B cell (primary cell): ENCODE measurements at regions not wholly inside any gene's neighbourhood (a gene's known extent, or its start where the extent isn't known, plus 50 kb on each side); places are given as distances from the start of the nearest gene placed in this dataset.

Experiments
- ATAC-seq: fragments of 200-7000 bp; cut with Tn5 transposase; one replicate; pipeline ENCODE4 v1.10.0; 2021; ENCODE audit warnings: low read depth, mild to moderate bottlenecking, moderate number of reproducible peaks, moderate library complexity
- CTCF ChIA-PET: fragments of 350-600 bp; sonication (Branson Sonifier 250); formaldehyde crosslinking; loops from one replicate; lab custom pipeline; 2021; ENCODE audit warnings: antibody characterized with exemption, inconsistent platforms; lab: Charles Lee
- POLR2A ChIA-PET: fragments of 350-600 bp; sonication (Branson Sonifier 250); formaldehyde crosslinking; loops from one replicate; lab custom pipeline; 2021; ENCODE audit warnings: antibody characterized with exemption; lab: Charles Lee
- DNase-seq: peaks from one replicate; pipeline ENCODE4 v3.0.0; 2013
- H2AFZ ChIP-seq: 2 replicates; pipeline ENCODE4 v1.6.1; 2012; ENCODE audit warnings: mild to moderate bottlenecking, low read depth, low read length; ENCODE audit not compliant: insufficient read depth, poor library complexity, severe bottlenecking
- H3K27ac ChIP-seq, 2 donors: 1 replicate in 1 of 2; 2 replicates in 1 of 2; pipeline ENCODE4 v1.5.1; 2012 to 2013; ENCODE audit warnings: low read length in 2 of 2, mild to moderate bottlenecking in 2 of 2, moderate library complexity in 1 of 2
- H3K27me3 ChIP-seq, 4 experiments: fragments of 200-600 bp in 1 of 4; sonication (generic) in 1 of 4; replicated peaks in 1 of 4; 1 replicate in 2 of 4; 2 replicates in 2 of 4; pipeline versions ENCODE4 v1.6.1 to v1.7.0; 2013 to 2016; ENCODE audit warnings: low read length in 3 of 4, mild to moderate bottlenecking in 2 of 4, mixed read lengths in 1 of 4, moderate library complexity in 1 of 4; ENCODE audit not compliant: insufficient read depth in 4 of 4, control insufficient read depth in 3 of 4; ENCODE audit errors: control extremely low read depth in 1 of 4
- H3K36me3 ChIP-seq, 2 experiments: replicated peaks in 1 of 2; 1 replicate in 1 of 2; 2 replicates in 1 of 2; pipeline versions ENCODE4 v1.6.1 to v1.7.1; 2013; ENCODE audit warnings: low read length in 1 of 2; ENCODE audit not compliant: insufficient read depth in 2 of 2, control insufficient read depth in 1 of 2; ENCODE audit errors: control extremely low read depth in 1 of 2, extremely low read depth in 1 of 2
- H3K4me1 ChIP-seq, 2 donors: fragments of 200-600 bp in 1 of 2; sonication (generic) in 1 of 2; 1 replicate in 1 of 2; 2 replicates in 1 of 2; pipeline versions ENCODE4 v1.5.1 to v1.6.1; 2013 to 2017; ENCODE audit warnings: low read length in 2 of 2; ENCODE audit not compliant: control insufficient read depth in 2 of 2, insufficient read depth in 2 of 2
- H3K4me2 ChIP-seq: replicated peaks from 2 replicates; pipeline ENCODE3; 2012; ENCODE audit warnings: mild to moderate bottlenecking, low read depth, low read length; ENCODE audit not compliant: poor library complexity, severe bottlenecking
- H3K4me3 ChIP-seq, 5 experiments: fragments of 200-600 bp in 1 of 5; sonication (generic) in 1 of 5; 1 replicate in 3 of 5; 2 replicates in 2 of 5; pipeline versions ENCODE4 v1.5.1 to v1.7.0; 2011 to 2016; ENCODE audit warnings: low read length in 4 of 5, mild to moderate bottlenecking in 4 of 5, low read depth in 2 of 5, control low read depth in 1 of 5, moderate library complexity in 1 of 5; ENCODE audit not compliant: insufficient read depth in 1 of 5; ENCODE audit errors: control extremely low read depth in 1 of 5, extremely low read depth in 1 of 5
- H3K79me2 ChIP-seq: fragments of 200-600 bp; sonication (generic); one replicate; pipeline ENCODE4 v1.6.0; 2016; ENCODE audit warnings: low read length; ENCODE audit not compliant: control insufficient read depth, insufficient read depth
- H3K9ac ChIP-seq: fragments of 200-600 bp; sonication (generic); 2 replicates; pipeline ENCODE4 v1.6.1; 2017; ENCODE audit warnings: mild to moderate bottlenecking, low read length, moderate library complexity
- H3K9me3 ChIP-seq, 3 donors: one replicate each; pipeline versions ENCODE4 v1.6.1 to v1.7.1; 2013; ENCODE audit warnings: low read length in 2 of 3; ENCODE audit not compliant: control insufficient read depth in 2 of 3, insufficient read depth in 1 of 3; ENCODE audit errors: control extremely low read depth in 1 of 3
- H4K20me1 ChIP-seq: 2 replicates; pipeline ENCODE4 v1.6.0; 2012; ENCODE audit warnings: mild to moderate bottlenecking, low read length; ENCODE audit not compliant: insufficient read depth, control insufficient read depth, poor library complexity, severe bottlenecking
- H3K27ac Mint-ChIP-seq: one replicate; pipeline ENCODE4 v1.8.0; 2021; ENCODE audit warnings: mixed read lengths
- H3K27me3 Mint-ChIP-seq: one replicate; pipeline ENCODE4 v1.8.0; 2021; ENCODE audit warnings: mixed read lengths
- H3K4me1 Mint-ChIP-seq: one replicate; pipeline ENCODE4 v1.8.0; 2021; ENCODE audit warnings: mixed read lengths
- H3K4me3 Mint-ChIP-seq: one replicate; pipeline ENCODE4 v1.8.0; 2021; ENCODE audit warnings: mixed read lengths
- H3K9me3 Mint-ChIP-seq: one replicate; pipeline ENCODE4 v1.8.0; 2022; ENCODE audit warnings: mixed read lengths; ENCODE audit not compliant: insufficient read depth
- EZH2 ChIP-seq: IDR thresholded peaks from 2 replicates; pipeline ENCODE4 v1.6.1; 2012; ENCODE audit warnings: borderline replicate concordance, low read depth, mild to moderate bottlenecking, moderate library complexity, low read length; ENCODE audit not compliant: insufficient read depth, poor library complexity, severe bottlenecking
- WGBS: methylation state at CpG from one replicate; pipeline ENCODE4 v1.1.5; 2013; ENCODE audit warnings: missing lambda C conversion rate; ENCODE audit not compliant: insufficient coverage; 5-methylcytosine and 5-hydroxymethylcytosine counted together
- intact Hi-C: fragments of 100-400 bp; cut with micrococcal nuclease; formaldehyde crosslinking; loops from one replicate; pipeline ENCODE4 v1.10.0; 2022
- TF ChIP-seq, protein P1 (sequence below): fragments of 200-600 bp; IDR thresholded peaks from one replicate; pipeline ENCODE4 v1.8.0; 2022; ENCODE audit warnings: antibody characterized with exemption, mild to moderate bottlenecking

GRCh38 chr4:177573507-177573906 lies 131.3 kb upstream of the AGA start:
- no peaks in the 10 kb centered on the region for H3K9me3 ChIP-seq
- Mint-ChIP-seq H3K27me3 (no peaks in the 10 kb centered on the region), H3K27ac (no peak overlapping the region), H3K4me1 (no peaks in the 10 kb centered on the region), H3K9me3 (no peaks in the 10 kb centered on the region), H3K4me3 (no peak overlapping the region)
- H3K27ac ChIP-seq: no peak overlapping the region
- no CpG with 5 or more reads among the region's 2 CpGs for WGBS
- CTCF ChIA-PET: no interaction called here
- POLR2A ChIA-PET: no interaction called here
- H3K4me2 ChIP-seq: no peak overlapping the region
- H3K36me3 ChIP-seq: no peaks in the 10 kb centered on the region
- DNase-seq (no peak), ATAC-seq (no peak)
- TF ChIP-seq, protein P1, sequence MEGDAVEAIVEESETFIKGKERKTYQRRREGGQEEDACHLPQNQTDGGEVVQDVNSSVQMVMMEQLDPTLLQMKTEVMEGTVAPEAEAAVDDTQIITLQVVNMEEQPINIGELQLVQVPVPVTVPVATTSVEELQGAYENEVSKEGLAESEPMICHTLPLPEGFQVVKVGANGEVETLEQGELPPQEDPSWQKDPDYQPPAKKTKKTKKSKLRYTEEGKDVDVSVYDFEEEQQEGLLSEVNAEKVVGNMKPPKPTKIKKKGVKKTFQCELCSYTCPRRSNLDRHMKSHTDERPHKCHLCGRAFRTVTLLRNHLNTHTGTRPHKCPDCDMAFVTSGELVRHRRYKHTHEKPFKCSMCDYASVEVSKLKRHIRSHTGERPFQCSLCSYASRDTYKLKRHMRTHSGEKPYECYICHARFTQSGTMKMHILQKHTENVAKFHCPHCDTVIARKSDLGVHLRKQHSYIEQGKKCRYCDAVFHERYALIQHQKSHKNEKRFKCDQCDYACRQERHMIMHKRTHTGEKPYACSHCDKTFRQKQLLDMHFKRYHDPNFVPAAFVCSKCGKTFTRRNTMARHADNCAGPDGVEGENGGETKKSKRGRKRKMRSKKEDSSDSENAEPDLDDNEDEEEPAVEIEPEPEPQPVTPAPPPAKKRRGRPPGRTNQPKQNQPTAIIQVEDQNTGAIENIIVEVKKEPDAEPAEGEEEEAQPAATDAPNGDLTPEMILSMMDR: no peak
- TF ChIP-seq EZH2: no peak
- H4K20me1 ChIP-seq: no peaks in the 10 kb centered on the region
- no peaks in the 10 kb centered on the region for H3K4me1 ChIP-seq
- no peak overlapping the region for H2AFZ ChIP-seq
- no peaks in the 10 kb centered on the region for H3K79me2 ChIP-seq
- H3K4me3 ChIP-seq: no peak overlapping the region
- intact Hi-C loops: no loop called here
- no peak overlapping the region for H3K9ac ChIP-seq
- no peaks in the 10 kb centered on the region for H3K27me3 ChIP-seq

GRCh38 chr4:177574446-177574845 lies 132.2 kb upstream of the AGA start:
- H3K9me3 ChIP-seq: no peaks in the 10 kb centered on the region
- Mint-ChIP-seq H3K4me1 (no peaks in the 10 kb centered on the region), H3K27me3 (no peaks in the 10 kb centered on the region), H3K9me3 (no peaks in the 10 kb centered on the region), H3K4me3 (no peak overlapping the region), H3K27ac (no peak overlapping the region)
- no peak for DNase-seq
- no peak overlapping the region for H3K4me3 ChIP-seq
- H4K20me1 ChIP-seq: no peaks in the 10 kb centered on the region
- CTCF ChIA-PET: no interaction called here
- H3K27me3 ChIP-seq: no peaks in the 10 kb centered on the region
- no peaks in the 10 kb centered on the region for H3K36me3 ChIP-seq
- no peaks in the 10 kb centered on the region for H3K4me1 ChIP-seq
- H2AFZ ChIP-seq: no peak overlapping the region
- intact Hi-C loops: no loop called here
- no peak overlapping the region for H3K4me2 ChIP-seq
- 83% methylated on average over 5 of the region's 8 CpGs for WGBS
- TF ChIP-seq, protein P1: no peak
- TF ChIP-seq EZH2: no peak
- no peak overlapping the region for H3K9ac ChIP-seq
- POLR2A ChIA-PET: no interaction called here
- ATAC-seq: no peak
- H3K79me2 ChIP-seq: no peaks in the 10 kb centered on the region
- H3K27ac ChIP-seq: no peak overlapping the region
